Endothelial cell (in vitro differentiated cells): ENCODE measurements at regions not wholly inside any gene's neighbourhood (a gene's known extent, or its start where the extent isn't known, plus 50 kb on each side); places are given as distances from the start of the nearest gene placed in this dataset.

Experiments used
- DNase-seq: peaks from one replicate; pipeline ENCODE4 v3.0.0; 2021; ENCODE audit warnings: low spot score
- H3K27ac Mint-ChIP-seq: one replicate; pipeline ENCODE4 v1.8.0; 2021; ENCODE audit warnings: mixed read lengths, inconsistent platforms; ENCODE audit not compliant: unreplicated experiment
- H3K27me3 Mint-ChIP-seq: one replicate; pipeline ENCODE4 v1.8.0; 2021; ENCODE audit warnings: mild to moderate bottlenecking, moderate library complexity, mixed read lengths, inconsistent platforms; ENCODE audit not compliant: unreplicated experiment
- H3K36me3 Mint-ChIP-seq: one replicate; pipeline ENCODE4 v1.8.0; 2021; ENCODE audit warnings: mild to moderate bottlenecking, low read depth, mixed read lengths, inconsistent platforms; ENCODE audit not compliant: unreplicated experiment
- H3K4me1 Mint-ChIP-seq: one replicate; pipeline ENCODE4 v1.8.0; 2021; ENCODE audit warnings: mild to moderate bottlenecking, mixed read lengths, inconsistent platforms; ENCODE audit not compliant: unreplicated experiment
- H3K4me3 Mint-ChIP-seq: one replicate; pipeline ENCODE4 v1.8.0; 2021; ENCODE audit warnings: mild to moderate bottlenecking, mixed read lengths, inconsistent platforms; ENCODE audit not compliant: unreplicated experiment
- H3K9me3 Mint-ChIP-seq: one replicate; pipeline ENCODE4 v1.8.0; 2021; ENCODE audit warnings: mixed read lengths, inconsistent platforms; ENCODE audit not compliant: unreplicated experiment
- TF ChIP-seq, protein P1 (sequence below): fragments of 200-600 bp; sonication (generic); IDR thresholded peaks from one replicate; pipeline ENCODE4 v1.5.0; 2021; ENCODE audit warnings: antibody characterized with exemption; ENCODE audit not compliant: unreplicated experiment

DNA sequence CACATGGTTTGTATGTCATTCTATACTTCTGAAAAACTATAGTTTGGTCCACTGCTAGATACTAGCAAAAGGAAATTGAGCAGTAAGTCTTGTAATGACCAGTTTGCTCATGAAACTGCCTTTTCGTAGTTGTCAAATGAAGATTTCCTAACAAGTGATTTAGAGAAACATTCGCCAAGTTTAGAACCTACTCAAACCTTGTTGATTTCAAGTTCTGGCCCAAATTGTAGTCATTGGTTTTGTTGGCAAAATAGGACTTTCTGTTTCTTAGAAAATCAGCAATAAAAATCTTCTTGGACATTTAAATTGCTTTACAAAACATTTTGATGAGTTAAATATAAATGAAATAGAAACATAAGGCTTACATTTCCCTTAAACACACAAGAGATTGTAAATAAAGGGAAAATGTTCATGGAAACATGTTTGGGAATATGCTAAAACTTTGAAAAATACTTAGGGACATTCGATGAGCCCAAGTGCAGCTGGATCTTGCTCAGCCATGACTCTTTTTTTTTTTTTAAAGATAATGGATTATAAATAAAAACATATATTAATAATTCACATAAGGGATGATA lies 178.5 kb upstream of the LYPLAL1 start:
- Mint-ChIP-seq H3K9me3 (no peaks in the 10 kb centered on the region), H3K27ac (no peak overlapping the region), H3K4me1 (no peaks in the 10 kb centered on the region), H3K4me3 (no peak overlapping the region), H3K36me3 (no peaks in the 10 kb centered on the region), H3K27me3 (no peaks in the 10 kb centered on the region)
- DNase-seq: no peak
- TF ChIP-seq, protein P1, sequence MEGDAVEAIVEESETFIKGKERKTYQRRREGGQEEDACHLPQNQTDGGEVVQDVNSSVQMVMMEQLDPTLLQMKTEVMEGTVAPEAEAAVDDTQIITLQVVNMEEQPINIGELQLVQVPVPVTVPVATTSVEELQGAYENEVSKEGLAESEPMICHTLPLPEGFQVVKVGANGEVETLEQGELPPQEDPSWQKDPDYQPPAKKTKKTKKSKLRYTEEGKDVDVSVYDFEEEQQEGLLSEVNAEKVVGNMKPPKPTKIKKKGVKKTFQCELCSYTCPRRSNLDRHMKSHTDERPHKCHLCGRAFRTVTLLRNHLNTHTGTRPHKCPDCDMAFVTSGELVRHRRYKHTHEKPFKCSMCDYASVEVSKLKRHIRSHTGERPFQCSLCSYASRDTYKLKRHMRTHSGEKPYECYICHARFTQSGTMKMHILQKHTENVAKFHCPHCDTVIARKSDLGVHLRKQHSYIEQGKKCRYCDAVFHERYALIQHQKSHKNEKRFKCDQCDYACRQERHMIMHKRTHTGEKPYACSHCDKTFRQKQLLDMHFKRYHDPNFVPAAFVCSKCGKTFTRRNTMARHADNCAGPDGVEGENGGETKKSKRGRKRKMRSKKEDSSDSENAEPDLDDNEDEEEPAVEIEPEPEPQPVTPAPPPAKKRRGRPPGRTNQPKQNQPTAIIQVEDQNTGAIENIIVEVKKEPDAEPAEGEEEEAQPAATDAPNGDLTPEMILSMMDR: no peak

DNA sequence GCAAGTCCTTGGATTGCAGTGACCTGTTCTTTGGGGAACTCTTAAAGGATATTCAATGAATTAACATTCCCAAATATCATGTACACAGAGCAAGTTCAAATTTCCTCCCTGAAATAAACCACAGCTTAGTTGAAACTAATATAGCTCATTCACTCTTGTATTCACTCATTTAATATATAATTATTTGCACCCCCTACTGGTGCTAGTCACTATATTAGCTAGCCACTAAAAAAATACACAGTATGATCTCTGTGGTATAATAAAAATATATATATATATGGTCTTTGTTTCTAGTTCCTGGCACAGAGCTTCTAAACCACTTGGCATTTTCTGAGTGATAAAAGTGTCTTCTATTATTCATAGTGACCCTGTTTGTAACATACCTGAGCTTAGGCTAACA lies 177.3 kb upstream of the LYPLAL1 start:
- DNase-seq: no peak
- Mint-ChIP-seq H3K36me3 (no peaks in the 10 kb centered on the region), H3K9me3 (no peaks in the 10 kb centered on the region), H3K27me3 (no peaks in the 10 kb centered on the region), H3K4me1 (no peaks in the 10 kb centered on the region), H3K4me3 (no peak overlapping the region), H3K27ac (no peak overlapping the region)
- TF ChIP-seq, protein P1: peak; percentile 21

DNA sequence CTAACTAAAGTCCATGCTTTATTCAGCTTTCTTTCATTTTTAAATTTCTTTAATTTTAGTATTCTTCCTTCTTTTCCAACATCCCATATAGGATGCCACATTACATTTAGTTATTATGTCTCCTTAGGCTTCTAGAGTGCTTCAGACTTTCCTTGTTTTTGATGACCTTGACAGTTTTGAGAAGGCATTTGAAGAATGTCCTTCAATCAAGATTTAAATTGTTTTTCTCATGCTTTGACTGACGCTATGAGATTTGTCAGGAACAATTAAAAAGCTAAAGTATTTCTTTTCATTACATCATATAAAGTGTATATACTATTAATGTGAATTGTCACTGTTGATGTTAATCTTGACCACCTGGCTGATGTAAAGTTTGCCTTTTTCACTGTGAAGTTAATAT lies 173.7 kb upstream of the LYPLAL1 start:
- H3K36me3 Mint-ChIP-seq: no peaks in the 10 kb centered on the region
- H3K27me3 Mint-ChIP-seq: no peaks in the 10 kb centered on the region
- DNase-seq: no peak
- H3K9me3 Mint-ChIP-seq: no peaks in the 10 kb centered on the region
- TF ChIP-seq, protein P1: no peak
- no peak overlapping the region for H3K27ac Mint-ChIP-seq
- no peak overlapping the region for H3K4me3 Mint-ChIP-seq
- H3K4me1 Mint-ChIP-seq: no peaks in the 10 kb centered on the region

DNA sequence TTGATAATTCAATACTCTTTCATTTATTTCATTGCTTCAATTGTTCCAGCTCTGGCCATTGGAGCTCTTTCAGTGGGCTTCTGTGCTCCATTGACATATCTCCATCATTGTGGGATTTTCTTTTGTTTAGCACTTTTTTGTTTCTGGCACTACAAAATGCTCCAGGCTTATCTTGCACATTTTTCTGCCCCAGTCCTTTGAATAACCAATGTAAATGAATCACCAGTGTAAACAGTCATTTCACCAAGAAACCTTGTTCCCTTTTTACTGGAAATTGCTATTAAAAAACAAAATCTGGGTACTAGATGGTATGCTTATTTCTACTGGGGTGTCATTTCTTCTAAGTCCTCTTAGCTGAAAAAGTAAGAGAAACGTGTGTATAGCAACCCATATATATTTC lies 173.0 kb upstream of the LYPLAL1 start:
- no peaks in the 10 kb centered on the region for H3K27me3 Mint-ChIP-seq
- TF ChIP-seq, protein P1: no peak
- DNase-seq: no peak
- no peaks in the 10 kb centered on the region for H3K4me1 Mint-ChIP-seq
- H3K27ac Mint-ChIP-seq: no peak overlapping the region
- no peaks in the 10 kb centered on the region for H3K9me3 Mint-ChIP-seq
- no peaks in the 10 kb centered on the region for H3K36me3 Mint-ChIP-seq
- no peak overlapping the region for H3K4me3 Mint-ChIP-seq

DNA sequence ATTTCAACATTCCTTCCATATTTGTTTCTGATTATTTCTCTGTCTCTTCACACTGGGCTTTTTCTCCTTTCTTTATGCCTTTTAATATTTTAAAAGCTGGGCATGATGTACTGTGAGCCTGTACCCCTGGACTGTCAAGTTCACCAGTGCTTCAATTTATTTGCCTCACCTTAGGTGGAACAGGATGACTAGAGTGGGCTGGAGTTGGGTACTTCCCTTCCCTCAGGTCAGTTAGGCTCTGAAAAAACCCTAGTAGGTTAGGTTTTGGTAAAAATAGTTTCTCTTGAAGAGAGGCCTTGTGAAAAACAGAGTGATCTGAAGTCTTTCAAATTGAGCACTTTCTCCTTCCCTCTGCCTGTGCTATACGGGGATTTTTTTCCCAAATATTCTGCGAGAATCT lies 163.0 kb upstream of the LYPLAL1 start:
- no peak for DNase-seq
- H3K4me3 Mint-ChIP-seq: no peak overlapping the region
- TF ChIP-seq, protein P1: no peak
- no peaks in the 10 kb centered on the region for H3K27me3 Mint-ChIP-seq
- no peaks in the 10 kb centered on the region for H3K36me3 Mint-ChIP-seq
- no peaks in the 10 kb centered on the region for H3K4me1 Mint-ChIP-seq
- H3K27ac Mint-ChIP-seq: no peak overlapping the region
- H3K9me3 Mint-ChIP-seq: no peaks in the 10 kb centered on the region
